Astrocyte (in vitro differentiated cells and primary cell): ENCODE measurements at regions not wholly inside any gene's neighbourhood (a gene's known extent, or its start where the extent isn't known, plus 50 kb on each side); places are given as distances from the start of the nearest gene placed in this dataset.

Experiments used
- CTCF ChIP-seq: IDR thresholded peaks from 2 replicates; pipeline ENCODE4 v1.5.1; 2011; ENCODE audit warnings: low read depth, mild to moderate bottlenecking, inconsistent platforms, low read length, moderate library complexity; ENCODE audit not compliant: insufficient read depth
- EZH2 ChIP-seq: IDR thresholded peaks from 2 replicates; pipeline ENCODE4 v1.6.1; 2012; ENCODE audit warnings: mild to moderate bottlenecking, low read length, inconsistent platforms; ENCODE audit not compliant: insufficient read depth

GRCh38 chrX:139327355-139327754 is 203.2 kb upstream of the F9 start:
- no peak for TF ChIP-seq CTCF
- no peak for TF ChIP-seq EZH2
